GM23248 (cell line): ENCODE measurements at regions not wholly inside any gene's neighbourhood (a gene's known extent, or its start where the extent isn't known, plus 50 kb on each side); places are given as distances from the start of the nearest gene placed in this dataset.

ENCODE experiments used
- DNase-seq: peaks from one replicate; pipeline ENCODE4 v3.0.0-alpha.2; 2015
- H2AFZ ChIP-seq: fragments of 200-600 bp; sonication (generic); 2 replicates; pipeline ENCODE4 v1.6.1; 2016; ENCODE audit warnings: antibody characterized with exemption
- H3F3A ChIP-seq: fragments of 200-600 bp; sonication (generic); 2 replicates; pipeline ENCODE4 v1.6.1; 2016; ENCODE audit warnings: mild to moderate bottlenecking, antibody characterized with exemption, mixed run types; ENCODE audit not compliant: insufficient read depth
- H3K27ac ChIP-seq: fragments of 200-600 bp; sonication (generic); 2 replicates; pipeline ENCODE4 v1.5.1; 2016; ENCODE audit warnings: mild to moderate bottlenecking
- H3K27me3 ChIP-seq: fragments of 200-600 bp; sonication (generic); replicated peaks from 2 replicates; pipeline ENCODE4 v1.6.1; 2016; ENCODE audit warnings: mild to moderate bottlenecking; ENCODE audit not compliant: insufficient read depth
- H3K36me3 ChIP-seq: fragments of 200-600 bp; sonication (generic); 2 replicates; pipeline ENCODE4 v1.6.1; 2016; ENCODE audit warnings: low read depth, mild to moderate bottlenecking
- H3K4me1 ChIP-seq: fragments of 200-600 bp; sonication (generic); 2 replicates; pipeline ENCODE4 v1.6.1; 2016; ENCODE audit warnings: mild to moderate bottlenecking; ENCODE audit not compliant: insufficient read depth
- H3K4me2 ChIP-seq: fragments of 200-600 bp; sonication (generic); one replicate; pipeline ENCODE4 v1.6.1; 2016; ENCODE audit warnings: mild to moderate bottlenecking; ENCODE audit not compliant: unreplicated experiment
- H3K4me3 ChIP-seq: fragments of 200-600 bp; sonication (generic); 2 replicates; pipeline ENCODE4 v1.5.1; 2016; ENCODE audit warnings: mild to moderate bottlenecking
- H3K79me2 ChIP-seq: fragments of 200-600 bp; sonication (generic); 2 replicates; pipeline ENCODE4 v1.6.1; 2016; ENCODE audit warnings: mild to moderate bottlenecking; ENCODE audit not compliant: insufficient read depth
- H3K9ac ChIP-seq: fragments of 200-600 bp; sonication (generic); 2 replicates; pipeline ENCODE4 v1.6.1; 2016; ENCODE audit warnings: mild to moderate bottlenecking
- H3K9me2 ChIP-seq: fragments of 200-600 bp; sonication (generic); 2 replicates; pipeline ENCODE4 v1.6.1; 2016; ENCODE audit warnings: mixed run types, mild to moderate bottlenecking, moderate library complexity; ENCODE audit not compliant: insufficient read depth
- H3K9me3 ChIP-seq: fragments of 200-600 bp; sonication (generic); one replicate; pipeline ENCODE4 v1.6.1; 2017; ENCODE audit warnings: low read depth
- H4K20me1 ChIP-seq: fragments of 200-600 bp; sonication (generic); 2 replicates; pipeline ENCODE4 v1.6.0; 2016; ENCODE audit not compliant: insufficient read depth
- EZH2 ChIP-seq: fragments of 200-600 bp; sonication (generic); IDR thresholded peaks from 2 replicates; pipeline ENCODE4 v1.6.1; 2018; ENCODE audit warnings: antibody characterized with exemption, mild to moderate bottlenecking; ENCODE audit not compliant: insufficient read depth, poor library complexity, severe bottlenecking
- EZH2phosphoT487 ChIP-seq: fragments of 200-600 bp; sonication (generic); IDR thresholded peaks from 2 replicates; pipeline ENCODE4 v1.6.1; 2018; ENCODE audit warnings: antibody characterized with exemption, moderate library complexity, mild to moderate bottlenecking, low read depth; ENCODE audit not compliant: insufficient read depth
- WGBS, 2 experiments: methylation state at CpG; one replicate each; pipeline ENCODE4 v1.1.6; 2015 to 2017; ENCODE audit warnings: low lambda C conversion rate in 2 of 2, low coverage in 1 of 2; ENCODE audit errors: missing lambda C conversion rate in 2 of 2; 5-methylcytosine and 5-hydroxymethylcytosine counted together
- in situ Hi-C: fragments of 300-500 bp; cut with MboI; formaldehyde crosslinking; loops from 2 replicates; pipeline ENCODE4 v1.15.0; 2020

DNA sequence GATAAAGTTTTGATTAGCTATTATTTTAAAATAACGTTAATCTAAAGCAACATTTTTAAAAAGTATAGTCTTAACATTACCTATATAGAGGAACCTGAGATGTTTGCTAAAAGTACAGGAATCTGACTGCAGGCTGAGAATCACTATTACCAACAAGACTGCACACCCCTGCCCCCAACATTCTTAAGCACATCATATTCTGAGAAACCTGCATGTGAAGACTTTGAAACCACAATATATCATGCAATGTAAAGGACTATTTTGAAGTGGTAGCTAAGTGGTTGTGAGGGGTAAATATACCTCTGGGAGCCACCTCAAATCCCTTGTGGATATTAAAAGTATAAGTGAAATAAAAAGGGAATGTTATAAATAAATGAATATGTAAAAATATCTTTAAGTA lies 119.0 kb upstream of the KLF12 start:
- no peaks in the 10 kb centered on the region for H3K27me3 ChIP-seq

DNA sequence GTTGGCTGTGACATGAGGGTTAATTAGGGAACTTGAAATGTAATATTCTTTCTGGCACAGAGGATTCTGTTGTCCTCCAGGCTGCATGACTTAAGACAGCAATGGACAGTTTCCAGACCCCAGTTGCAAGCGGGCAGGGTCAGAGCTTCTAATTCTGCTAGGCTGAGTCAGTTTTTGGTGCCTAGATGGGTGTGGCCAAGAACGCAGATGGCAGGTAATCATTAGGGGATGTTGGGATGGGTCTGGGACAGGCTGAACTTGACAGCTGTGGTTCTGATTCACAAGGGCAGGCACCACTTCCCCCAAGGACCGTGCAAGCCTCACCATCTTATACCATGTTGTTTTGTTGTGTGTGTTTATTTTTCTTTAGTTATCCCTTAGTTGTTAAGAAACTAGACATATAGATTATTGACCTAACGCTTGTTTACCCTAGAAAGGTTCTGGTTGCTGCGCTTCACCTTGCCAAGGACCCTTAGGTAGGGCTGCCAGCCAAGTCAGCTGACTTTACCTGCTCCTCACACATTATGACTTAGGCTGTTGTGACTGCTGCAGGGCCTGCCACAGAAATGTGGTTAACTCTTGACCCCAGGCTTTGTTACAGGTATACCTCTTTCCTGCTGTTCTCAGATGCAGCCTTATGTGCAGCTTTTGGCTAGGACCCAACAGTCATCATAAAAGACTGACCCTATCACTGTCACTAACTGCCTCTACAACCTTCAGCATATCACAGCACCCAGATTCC lies 117.7 kb upstream of the KLF12 start:
- Histone ChIP-seq H3K9ac (no peak overlapping the region), H3K4me1 (peaks cover 26% of the 10 kb centered on the region), H3F3A (peaks cover 26% of the 10 kb centered on the region), H3K9me2 (no peaks in the 10 kb centered on the region), H3K79me2 (no peaks in the 10 kb centered on the region), H4K20me1 (no peaks in the 10 kb centered on the region), H3K9me3 (no peaks in the 10 kb centered on the region), H3K27ac (peak overlapping the region; percentile 46), H2AFZ (no peak overlapping the region), H3K36me3 (no peaks in the 10 kb centered on the region), H3K4me2 (no peak overlapping the region), H3K4me3 (no peak overlapping the region), H3K27me3 (no peaks in the 10 kb centered on the region)
- 49 to 53% methylated on average over 5 of the region's 5 CpGs for WGBS, 2 experiments
- in situ Hi-C loops, result no loop called here
- DNase-seq, result peak; percentile 53
- TF ChIP-seq EZH2phosphoT487, result no peak
- TF ChIP-seq EZH2, result no peak

More for the DNA sequence above, 119.0 kb upstream of the KLF12 start:
- H4K20me1 ChIP-seq, result no peaks in the 10 kb centered on the region
- H2AFZ ChIP-seq, result no peak overlapping the region
- peaks cover 30% of the 10 kb centered on the region for H3K4me1 ChIP-seq
- H3K9me3 ChIP-seq, result no peaks in the 10 kb centered on the region
- H3K9ac ChIP-seq, result no peak overlapping the region
- H3F3A ChIP-seq, result peaks cover 26% of the 10 kb centered on the region
- H3K9me2 ChIP-seq, result no peaks in the 10 kb centered on the region
- no peak overlapping the region for H3K4me2 ChIP-seq
- 98 to 100% methylated on average over 1 of the region's 1 CpG for WGBS, 2 experiments
- TF ChIP-seq EZH2 (no peak), EZH2phosphoT487 (no peak)
- no peak overlapping the region for H3K4me3 ChIP-seq
- in situ Hi-C loops, result no loop called here
- H3K36me3 ChIP-seq, result no peaks in the 10 kb centered on the region
- no peak for DNase-seq
- H3K27ac ChIP-seq, result no peak overlapping the region
- no peaks in the 10 kb centered on the region for H3K79me2 ChIP-seq

DNA sequence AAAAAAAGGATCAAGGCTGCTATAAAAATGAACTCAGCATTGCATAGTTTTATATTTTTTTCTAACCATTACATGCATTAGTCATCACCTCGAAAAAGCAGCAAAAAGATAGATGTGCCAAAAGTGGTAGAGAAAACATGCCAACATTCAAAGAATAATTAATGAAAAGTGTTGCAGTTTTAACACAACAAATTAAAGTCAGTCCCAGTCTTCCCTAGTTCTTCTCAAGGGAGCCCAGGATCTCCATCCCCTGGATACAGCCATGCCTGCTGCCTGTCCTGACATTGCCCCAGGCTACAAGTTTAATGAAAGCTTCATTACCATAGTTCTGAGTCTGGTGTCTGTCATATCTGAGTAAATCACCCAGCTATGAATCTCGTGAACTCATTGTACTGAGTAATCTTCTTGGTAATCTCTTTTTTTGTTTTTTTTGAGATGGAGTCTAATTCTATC lies 116.6 kb upstream of the KLF12 start:
- Histone ChIP-seq H4K20me1 (no peaks in the 10 kb centered on the region), H3K4me3 (no peak overlapping the region), H3K9ac (no peak overlapping the region), H3K79me2 (no peaks in the 10 kb centered on the region), H3K9me2 (no peaks in the 10 kb centered on the region), H3K36me3 (no peaks in the 10 kb centered on the region), H3K27me3 (no peaks in the 10 kb centered on the region), H3F3A (peaks cover 27% of the 10 kb centered on the region), H3K9me3 (no peaks in the 10 kb centered on the region), H3K4me1 (peaks cover 35% of the 10 kb centered on the region), H3K27ac (peak overlapping the region; percentile 46), H2AFZ (no peak overlapping the region), H3K4me2 (peak overlapping the region; percentile 9)
- TF ChIP-seq EZH2phosphoT487, result no peak
- TF ChIP-seq EZH2, result no peak
- peak; percentile 92 for DNase-seq
- 0 to 1% methylated on average over 2 of the region's 2 CpGs for WGBS, 2 experiments
- in situ Hi-C loops, result no loop called here

DNA sequence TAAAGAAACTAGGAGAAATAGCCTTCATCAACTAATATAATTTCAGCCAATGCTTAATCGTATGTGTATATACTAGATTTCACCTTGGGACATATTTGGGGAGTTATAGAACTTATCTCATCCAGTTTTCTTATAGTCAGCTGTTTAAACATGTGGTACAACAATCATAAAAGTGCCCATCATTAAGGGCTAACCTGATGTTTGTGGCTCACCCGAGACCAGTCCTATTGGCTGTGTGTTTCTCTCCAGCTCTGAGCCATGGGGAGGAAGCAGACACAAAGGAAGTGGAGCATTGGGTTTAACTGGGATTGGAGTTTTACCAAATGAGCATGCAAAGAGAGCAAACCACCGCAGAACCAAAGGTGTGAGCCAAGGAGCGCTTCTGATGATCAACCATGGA lies 114.3 kb upstream of the KLF12 start:
- Histone ChIP-seq H3K36me3 (no peaks in the 10 kb centered on the region), H3K4me1 (peaks cover 54% of the 10 kb centered on the region), H4K20me1 (no peaks in the 10 kb centered on the region), H3K79me2 (no peaks in the 10 kb centered on the region), H3K27ac (no peak overlapping the region), H3K9me3 (no peaks in the 10 kb centered on the region), H3K9ac (no peak overlapping the region), H2AFZ (no peak overlapping the region), H3K4me2 (no peak overlapping the region), H3K4me3 (no peak overlapping the region), H3K27me3 (no peaks in the 10 kb centered on the region), H3K9me2 (no peaks in the 10 kb centered on the region), H3F3A (peaks cover 49% of the 10 kb centered on the region)
- in situ Hi-C loops, result no loop called here
- TF ChIP-seq EZH2, result no peak
- TF ChIP-seq EZH2phosphoT487, result no peak
- no peak for DNase-seq
- 98 to 99% methylated on average over 4 of the region's 4 CpGs for WGBS, 2 experiments
